ENCODE measurements at regions not wholly inside any gene's neighbourhood (a gene's known extent, or its start where the extent isn't known, plus 50 kb on each side); places are given as distances from the start of the nearest gene placed in this dataset.

DNA sequence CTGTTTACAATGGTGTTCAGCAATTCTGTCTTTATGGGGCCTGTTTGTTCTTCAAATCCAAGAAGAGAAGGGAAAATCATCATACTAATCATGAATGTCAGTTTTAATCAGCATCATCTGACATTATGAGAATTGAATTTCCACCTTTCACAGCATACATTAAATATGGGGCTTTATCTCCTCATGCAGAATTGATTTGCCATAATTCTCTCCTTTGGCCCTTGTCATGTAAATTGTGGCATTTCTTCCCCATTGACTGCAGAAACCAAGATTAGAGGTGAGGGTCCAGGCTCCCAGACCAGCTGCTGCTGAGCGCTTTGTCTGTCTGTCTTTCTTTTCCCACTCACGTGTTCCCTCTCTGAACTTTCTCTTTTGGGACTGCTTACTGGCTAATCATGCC lies 232.1 kb upstream of the NAV2 start:
- Histone ChIP-seq H3K79me2 (ENCODE audit: control insufficient read depth in 1 of 2, insufficient read depth in 2 of 2, low read length in 2 of 2) (no peaks in the 10 kb centered on the region), H3K9ac (replicated peaks in 1 of 4; ENCODE audit: extremely low read depth in 1 of 4, low read depth in 3 of 4, low read length in 3 of 4) (no peak overlapping the region), H4K91ac (replicated peaks; ENCODE audit: insufficient read length, low read length) (no peak overlapping the region), H3K27me3 (replicated peaks in 1 of 4; ENCODE audit: control insufficient read depth in 3 of 4, extremely low read depth in 1 of 4, insufficient read depth in 3 of 4, low read length in 3 of 4) (peaks cover 0 to 2% (median 0%) of the 10 kb centered on the region in 4 experiments; a peak in 2 of 7 replicates), H2BK5ac (ENCODE audit: low read depth, low read length) (no peak overlapping the region), H4K20me1 (replicated peaks in 1 of 2; ENCODE audit: control insufficient read depth in 1 of 2, insufficient read depth in 2 of 2, low read length in 2 of 2) (no peaks in the 10 kb centered on the region), H3K79me1 (ENCODE audit: low read depth, low read length) (no peaks in the 10 kb centered on the region), H4K8ac (ENCODE audit: extremely low read depth, insufficient read depth, low read length) (no peak overlapping the region), H3K4me3 (ENCODE audit: extremely low read depth in 1 of 4, insufficient read depth in 2 of 4, low read depth in 3 of 4, low read length in 4 of 4) (no peak overlapping the region), H3K36me3 (ENCODE audit: control insufficient read depth in 2 of 4, insufficient read depth in 4 of 4, low read length in 3 of 4) (no peaks in the 10 kb centered on the region), H3K4me1 (replicated peaks in 1 of 4; ENCODE audit: control insufficient read depth in 3 of 4, insufficient read depth in 4 of 4, low read length in 3 of 4) (peaks cover 0 to 2% (median under 1%) of the 10 kb centered on the region in 4 experiments; a peak in 3 of 7 replicates), H2BK20ac (ENCODE audit: low read length) (no peak overlapping the region), H3K56ac (replicated peaks; ENCODE audit: insufficient read length, low read depth, low read length) (no peak overlapping the region), H3K27ac (ENCODE audit: low read depth, low read length) (no peak overlapping the region), H2BK120ac (replicated peaks; ENCODE audit: low read depth, low read length) (no peak overlapping the region), H3K4ac (replicated peaks; ENCODE audit: insufficient read length, low read depth, low read length) (no peak overlapping the region), H3K23me2 (ENCODE audit: low read depth, low read length) (no peaks in the 10 kb centered on the region), H2AFZ (ENCODE audit: low read length) (no peak overlapping the region), H2BK15ac (ENCODE audit: low read length) (no peak overlapping the region), H3K14ac (ENCODE audit: insufficient read length) (no peak overlapping the region), H2AK5ac (ENCODE audit: low read depth, low read length) (no peak overlapping the region), H4K5ac (ENCODE audit: insufficient read length, low read depth, low read length) (no peak overlapping the region), H3K18ac (ENCODE audit: extremely low read depth, low read length) (no peak overlapping the region), H3K9me3 (ENCODE audit: insufficient read depth in 2 of 2, low read depth in 1 of 2, low read length in 1 of 2) (no peaks in the 10 kb centered on the region), H3K4me2 (ENCODE audit: insufficient read depth in 1 of 2, low read depth in 2 of 2, low read length in 2 of 2) (no peak overlapping the region), H3K23ac (ENCODE audit: insufficient read length) (no peak overlapping the region), H2BK12ac (ENCODE audit: low read depth, low read length) (no peak overlapping the region)
- CTCF ChIA-PET (ENCODE audit: partially characterized antibody): interaction anchor here (0.8 to 1.5 kb wide), 2 partner anchors 10 to 73 kb away, joined by 3 read pairs; no protein-coding TSS in a partner anchor
- 86% methylated on average over 2 of the region's 2 CpGs; no CpG with 5 or more reads in 1 of the 2 experiments for WGBS, 2 experiments (ENCODE audit: extremely low coverage in 1 of 2, insufficient coverage in 1 of 2, insufficient read length in 1 of 2, insufficient replicate concordance in 2 of 2, low coverage in 1 of 2, low lambda C conversion rate in 2 of 2, missing lambda C conversion rate in 1 of 2)
- POLR2A ChIA-PET (ENCODE audit: partially characterized antibody): no interaction called here
- DNase-seq (ENCODE audit: low read depth in 1 of 2, low spot score in 2 of 2): no peak
- FAIRE-seq: no peak
- no peak for TF ChIP-seq SRF (IDR thresholded peaks at IDR 0.05; ENCODE audit: low read depth, low read length)
- TF ChIP-seq YY1 (IDR thresholded peaks at IDR 0.05; ENCODE audit: low read depth, low read length): no peak
- TF ChIP-seq RFX5 (IDR thresholded peaks at IDR 0.05; ENCODE audit: borderline replicate concordance, low read depth, low read length): no peak
- TF ChIP-seq RXRA (IDR thresholded peaks at IDR 0.05; ENCODE audit: insufficient read depth, low read depth, low read length): no peak
